ENCODE measurements at regions not wholly inside any gene's neighbourhood (a gene's known extent, or its start where the extent isn't known, plus 50 kb on each side); places are given as distances from the start of the nearest gene placed in this dataset.

- 93% methylated on average over 2 of the region's 4 CpGs for WGBS (ENCODE audit: insufficient coverage)
- no peak overlapping the region for H3K4me3 ChIP-seq (ENCODE audit: low read depth, low read length)
- no peaks in the 10 kb centered on the region for H3K27me3 ChIP-seq (ENCODE audit: control insufficient read depth, insufficient read depth, low read length)
- no peak overlapping the region for H3K27ac ChIP-seq (ENCODE audit: low read depth, low read length)
- H3K4me1 ChIP-seq (ENCODE audit: control insufficient read depth, insufficient read depth, low read length), result no peaks in the 10 kb centered on the region
- H3K9me3 ChIP-seq (ENCODE audit: control insufficient read depth, insufficient read depth, low read length), result no peaks in the 10 kb centered on the region
- no peak for DNase-seq (ENCODE audit: low read depth in 4 of 6, low spot score in 6 of 6)
- no peaks in the 10 kb centered on the region for H3K36me3 ChIP-seq (ENCODE audit: control insufficient read depth, insufficient read depth, low read length)
These were observed 388.9 kb downstream of the TNS3 start for GRCh38 chr7:47192978-47193377.

- no peaks in the 10 kb centered on the region for H3K4me1 ChIP-seq (ENCODE audit: control insufficient read depth, insufficient read depth, low read length)
- no peaks in the 10 kb centered on the region for H3K27me3 ChIP-seq (ENCODE audit: control insufficient read depth, insufficient read depth, low read length)
- no peaks in the 10 kb centered on the region for H3K9me3 ChIP-seq (ENCODE audit: control insufficient read depth, insufficient read depth, low read length)
- no peaks in the 10 kb centered on the region for H3K36me3 ChIP-seq (ENCODE audit: control insufficient read depth, insufficient read depth, low read length)
- no peak overlapping the region for H3K4me3 ChIP-seq (ENCODE audit: low read depth, low read length)
- WGBS (ENCODE audit: insufficient coverage), result 86% methylated on average over 9 of the region's 9 CpGs
- no peak overlapping the region for H3K27ac ChIP-seq (ENCODE audit: low read depth, low read length)
- no peak for DNase-seq (ENCODE audit: low read depth in 4 of 6, low spot score in 6 of 6)
These were observed 390.0 kb downstream of the TNS3 start for GRCh38 chr7:47191876-47192291.

DNA sequence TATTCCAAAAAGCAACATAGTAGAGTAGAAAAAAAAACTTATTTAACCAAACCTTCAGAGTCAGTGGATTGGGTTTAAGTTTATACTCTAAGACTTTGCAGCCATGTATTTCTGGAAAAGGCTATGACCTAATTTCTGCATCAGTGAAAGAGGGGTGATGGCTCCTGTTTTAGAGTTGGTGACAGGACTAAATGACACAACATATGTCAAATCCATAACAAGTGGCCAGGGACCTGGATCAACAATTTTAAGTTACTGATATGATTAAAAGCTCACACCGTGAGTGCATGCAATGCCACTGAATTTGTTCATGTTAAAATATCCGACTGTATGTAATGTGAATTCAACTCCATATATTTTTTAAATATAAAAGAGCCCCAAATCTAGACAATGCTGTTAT, 390.6 kb downstream of the TNS3 start:
- no peaks in the 10 kb centered on the region for H3K9me3 ChIP-seq (ENCODE audit: control insufficient read depth, insufficient read depth, low read length)

DNA sequence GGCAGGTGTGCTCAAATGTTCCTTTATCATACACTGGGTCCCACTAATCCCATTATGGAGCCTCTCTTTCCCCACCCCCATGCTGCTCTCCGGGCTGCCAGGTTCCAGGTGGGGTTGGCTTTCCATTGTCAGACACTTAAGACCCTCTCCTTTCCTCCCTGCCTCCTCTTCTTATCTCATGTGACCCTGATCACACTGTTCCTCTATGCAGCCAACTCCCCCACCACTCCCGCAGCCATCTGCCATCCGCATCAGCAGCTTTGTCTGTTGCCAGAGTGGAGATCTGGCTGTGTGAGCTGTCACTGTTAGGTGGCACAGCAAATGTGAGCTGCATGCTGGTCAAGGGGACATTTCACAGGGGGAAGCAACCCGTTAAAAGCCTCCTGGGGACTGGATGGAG, 391.4 kb downstream of the TNS3 start:
- H3K4me1 ChIP-seq (ENCODE audit: control insufficient read depth, insufficient read depth, low read length), result no peaks in the 10 kb centered on the region
- WGBS (ENCODE audit: insufficient coverage), result 50% methylated on average over 2 of the region's 4 CpGs
- H3K36me3 ChIP-seq (ENCODE audit: control insufficient read depth, insufficient read depth, low read length), result no peaks in the 10 kb centered on the region
- H3K27me3 ChIP-seq (ENCODE audit: control insufficient read depth, insufficient read depth, low read length), result no peaks in the 10 kb centered on the region
- no peaks in the 10 kb centered on the region for H3K9me3 ChIP-seq (ENCODE audit: control insufficient read depth, insufficient read depth, low read length)
- H3K27ac ChIP-seq (ENCODE audit: low read depth, low read length), result no peak overlapping the region
- H3K4me3 ChIP-seq (ENCODE audit: low read depth, low read length), result no peak overlapping the region
- peak in 2 of 6 donors; percentile 51 to 79 for DNase-seq (ENCODE audit: low read depth in 4 of 6, low spot score in 6 of 6)

More for the DNA sequence above, 390.6 kb downstream of the TNS3 start:
- H3K4me3 ChIP-seq (ENCODE audit: low read depth, low read length), result no peak overlapping the region
- no peaks in the 10 kb centered on the region for H3K36me3 ChIP-seq (ENCODE audit: control insufficient read depth, insufficient read depth, low read length)
- no peaks in the 10 kb centered on the region for H3K27me3 ChIP-seq (ENCODE audit: control insufficient read depth, insufficient read depth, low read length)
- DNase-seq (ENCODE audit: low read depth in 4 of 6, low spot score in 6 of 6), result no peak
- no CpG with 5 or more reads among the region's 2 CpGs for WGBS (ENCODE audit: insufficient coverage)
- H3K4me1 ChIP-seq (ENCODE audit: control insufficient read depth, insufficient read depth, low read length), result no peaks in the 10 kb centered on the region
- H3K27ac ChIP-seq (ENCODE audit: low read depth, low read length), result no peak overlapping the region

GRCh38 chr7:47188653-47189315, 393.1 kb downstream of the TNS3 start:
- Histone ChIP-seq H3K9me3 (ENCODE audit: control insufficient read depth, insufficient read depth, low read length) (no peaks in the 10 kb centered on the region), H3K36me3 (ENCODE audit: control insufficient read depth, insufficient read depth, low read length) (no peaks in the 10 kb centered on the region), H3K27ac (ENCODE audit: low read depth, low read length) (no peak overlapping the region), H3K27me3 (ENCODE audit: control insufficient read depth, insufficient read depth, low read length) (no peaks in the 10 kb centered on the region), H3K4me1 (ENCODE audit: control insufficient read depth, insufficient read depth, low read length) (no peaks in the 10 kb centered on the region), H3K4me3 (ENCODE audit: low read depth, low read length) (no peak overlapping the region)
- no CpG with 5 or more reads among the region's 2 CpGs for WGBS (ENCODE audit: insufficient coverage)
- peak in 1 of 6 donors; percentile 19 for DNase-seq (ENCODE audit: low read depth in 4 of 6, low spot score in 6 of 6)

- no peaks in the 10 kb centered on the region for H3K27me3 ChIP-seq (ENCODE audit: control insufficient read depth, insufficient read depth, low read length)
- peak in 1 of 6 donors; percentile 27 for DNase-seq (ENCODE audit: low read depth in 4 of 6, low spot score in 6 of 6)
- H3K36me3 ChIP-seq (ENCODE audit: control insufficient read depth, insufficient read depth, low read length), result no peaks in the 10 kb centered on the region
- H3K27ac ChIP-seq (ENCODE audit: low read depth, low read length), result no peak overlapping the region
- no peaks in the 10 kb centered on the region for H3K4me1 ChIP-seq (ENCODE audit: control insufficient read depth, insufficient read depth, low read length)
- no peak overlapping the region for H3K4me3 ChIP-seq (ENCODE audit: low read depth, low read length)
- H3K9me3 ChIP-seq (ENCODE audit: control insufficient read depth, insufficient read depth, low read length), result no peaks in the 10 kb centered on the region
- WGBS (ENCODE audit: insufficient coverage), result 80% methylated on average over 1 of the region's 3 CpGs
These were observed 393.8 kb downstream of the TNS3 start for GRCh38 chr7:47188136-47188535.

- H3K27me3 ChIP-seq (ENCODE audit: control insufficient read depth, insufficient read depth, low read length), result no peaks in the 10 kb centered on the region
- DNase-seq (ENCODE audit: low read depth in 4 of 6, low spot score in 6 of 6), result no peak
- no peaks in the 10 kb centered on the region for H3K9me3 ChIP-seq (ENCODE audit: control insufficient read depth, insufficient read depth, low read length)
- H3K36me3 ChIP-seq (ENCODE audit: control insufficient read depth, insufficient read depth, low read length), result no peaks in the 10 kb centered on the region
- no peak overlapping the region for H3K4me3 ChIP-seq (ENCODE audit: low read depth, low read length)
- 92% methylated on average over 4 of the region's 5 CpGs for whole genome bisulfite sequencing (ENCODE audit: insufficient coverage)
- H3K4me1 ChIP-seq (ENCODE audit: control insufficient read depth, insufficient read depth, low read length), result no peaks in the 10 kb centered on the region
- no peak overlapping the region for H3K27ac ChIP-seq (ENCODE audit: low read depth, low read length)
These were observed 395.6 kb downstream of the TNS3 start for GRCh38 chr7:47186316-47186715.

- WGBS (ENCODE audit: insufficient coverage), result 98% methylated on average over 5 of the region's 7 CpGs
- H3K36me3 ChIP-seq (ENCODE audit: control insufficient read depth, insufficient read depth, low read length), result no peaks in the 10 kb centered on the region
- no peak overlapping the region for H3K4me3 ChIP-seq (ENCODE audit: low read depth, low read length)
- no peaks in the 10 kb centered on the region for H3K4me1 ChIP-seq (ENCODE audit: control insufficient read depth, insufficient read depth, low read length)
- H3K27me3 ChIP-seq (ENCODE audit: control insufficient read depth, insufficient read depth, low read length), result no peaks in the 10 kb centered on the region
- no peak for DNase-seq (ENCODE audit: low read depth in 4 of 6, low spot score in 6 of 6)
- no peaks in the 10 kb centered on the region for H3K9me3 ChIP-seq (ENCODE audit: control insufficient read depth, insufficient read depth, low read length)
- no peak overlapping the region for H3K27ac ChIP-seq (ENCODE audit: low read depth, low read length)
These were observed 396.1 kb downstream of the TNS3 start for GRCh38 chr7:47185839-47186238.

GRCh38 chr7:47185170-47185569, 396.7 kb downstream of the TNS3 start:
- Histone ChIP-seq H3K9me3 (ENCODE audit: control insufficient read depth, insufficient read depth, low read length) (no peaks in the 10 kb centered on the region), H3K4me1 (ENCODE audit: control insufficient read depth, insufficient read depth, low read length) (no peaks in the 10 kb centered on the region), H3K4me3 (ENCODE audit: low read depth, low read length) (no peak overlapping the region), H3K27ac (ENCODE audit: low read depth, low read length) (no peak overlapping the region), H3K27me3 (ENCODE audit: control insufficient read depth, insufficient read depth, low read length) (no peaks in the 10 kb centered on the region), H3K36me3 (ENCODE audit: control insufficient read depth, insufficient read depth, low read length) (no peaks in the 10 kb centered on the region)
- WGBS (ENCODE audit: insufficient coverage), result no CpG with 5 or more reads among the region's 3 CpGs
- DNase-seq (ENCODE audit: low read depth in 4 of 6, low spot score in 6 of 6), result no peak

GRCh38 chr7:47183862-47184590, 397.9 kb downstream of the TNS3 start:
- Histone ChIP-seq H3K36me3 (ENCODE audit: control insufficient read depth, insufficient read depth, low read length) (no peaks in the 10 kb centered on the region), H3K27me3 (ENCODE audit: control insufficient read depth, insufficient read depth, low read length) (no peaks in the 10 kb centered on the region), H3K9me3 (ENCODE audit: control insufficient read depth, insufficient read depth, low read length) (no peaks in the 10 kb centered on the region), H3K27ac (ENCODE audit: low read depth, low read length) (no peak overlapping the region), H3K4me1 (ENCODE audit: control insufficient read depth, insufficient read depth, low read length) (no peaks in the 10 kb centered on the region), H3K4me3 (ENCODE audit: low read depth, low read length) (no peak overlapping the region)
- peak in 5 of 6 donors; percentile 17 to 76 (median 35) for DNase-seq (ENCODE audit: low read depth in 4 of 6, low spot score in 6 of 6)
- WGBS (ENCODE audit: insufficient coverage), result 64% methylated on average over 5 of the region's 12 CpGs

Measured in spinal cord (tissue), 9 donors.